ENCODE measurements at regions not wholly inside any gene's neighbourhood (a gene's known extent, or its start where the extent isn't known, plus 50 kb on each side); places are given as distances from the start of the nearest gene placed in this dataset.

- DNase-seq (ENCODE audit: insufficient read length, low spot score), result no peak
- FAIRE-seq, result no peak
Observed at GRCh38 chr14:85401384-85401783, 128.6 kb upstream of the FLRT2 start.

GRCh38 chr14:85402569-85403162 is 127.3 kb upstream of the FLRT2 start:
- no peak for DNase-seq (ENCODE audit: insufficient read length, low spot score)
- FAIRE-seq, result no peak
- no peak for TF ChIP-seq TAF1 (IDR thresholded peaks at IDR 0.05; ENCODE audit: low read depth, low read length)
- no peak for TF ChIP-seq PAX5 (IDR thresholded peaks at IDR 0.05; ENCODE audit: insufficient read depth, low read length, severe bottlenecking)
- TF ChIP-seq POU2F2 (IDR thresholded peaks at IDR 0.05; ENCODE audit: low read depth, low read length), result no peak
- no peak for TF ChIP-seq SPI1 (IDR thresholded peaks at IDR 0.05; ENCODE audit: low read depth, low read length)
- TF ChIP-seq POLR2A (IDR thresholded peaks at IDR 0.05; ENCODE audit: low read depth, low read length), result no peak
- no peak for TF ChIP-seq POLR2AphosphoS5 (IDR thresholded peaks at IDR 0.05; ENCODE audit: low read depth, low read length)

More at GRCh38 chr14:85401384-85401783, 128.6 kb upstream of the FLRT2 start:
- TF ChIP-seq POU2F2 (IDR thresholded peaks at IDR 0.05; ENCODE audit: low read depth, low read length) (no peak), TAF1 (IDR thresholded peaks at IDR 0.05; ENCODE audit: low read depth, low read length) (no peak), POLR2A (IDR thresholded peaks at IDR 0.05; ENCODE audit: low read depth, low read length) (no peak), PAX5 (IDR thresholded peaks at IDR 0.05; ENCODE audit: insufficient read depth, low read length, severe bottlenecking) (no peak), SPI1 (IDR thresholded peaks at IDR 0.05; ENCODE audit: low read depth, low read length) (no peak), POLR2AphosphoS5 (IDR thresholded peaks at IDR 0.05; ENCODE audit: low read depth, low read length) (no peak)

- TF ChIP-seq PAX5 (IDR thresholded peaks at IDR 0.05; ENCODE audit: insufficient read depth, low read length, severe bottlenecking), result no peak
- no peak for TF ChIP-seq TAF1 (IDR thresholded peaks at IDR 0.05; ENCODE audit: low read depth, low read length)
- no peak for TF ChIP-seq POLR2AphosphoS5 (IDR thresholded peaks at IDR 0.05; ENCODE audit: low read depth, low read length)
- TF ChIP-seq POU2F2 (IDR thresholded peaks at IDR 0.05; ENCODE audit: low read depth, low read length), result no peak
- no peak for TF ChIP-seq SPI1 (IDR thresholded peaks at IDR 0.05; ENCODE audit: low read depth, low read length)
- no peak for TF ChIP-seq POLR2A (IDR thresholded peaks at IDR 0.05; ENCODE audit: low read depth, low read length)
- FAIRE-seq, result no peak
- DNase-seq (ENCODE audit: insufficient read length, low spot score), result no peak
Observed at GRCh38 chr14:85409481-85410210, 120.3 kb upstream of the FLRT2 start.

- DNase-seq (ENCODE audit: insufficient read length, low spot score) (no peak), FAIRE-seq (no peak)
- TF ChIP-seq POU2F2 (IDR thresholded peaks at IDR 0.05; ENCODE audit: low read depth, low read length) (no peak), TAF1 (IDR thresholded peaks at IDR 0.05; ENCODE audit: low read depth, low read length) (no peak), SPI1 (IDR thresholded peaks at IDR 0.05; ENCODE audit: low read depth, low read length) (no peak), PAX5 (IDR thresholded peaks at IDR 0.05; ENCODE audit: insufficient read depth, low read length, severe bottlenecking) (no peak)
Observed at GRCh38 chr14:85412756-85413155, 117.2 kb upstream of the FLRT2 start.

- TF ChIP-seq PAX5 (IDR thresholded peaks at IDR 0.05; ENCODE audit: insufficient read depth, low read length, severe bottlenecking) (no peak), TAF1 (IDR thresholded peaks at IDR 0.05; ENCODE audit: low read depth, low read length) (no peak), POLR2AphosphoS5 (IDR thresholded peaks at IDR 0.05; ENCODE audit: low read depth, low read length) (no peak), POLR2A (IDR thresholded peaks at IDR 0.05; ENCODE audit: low read depth, low read length) (no peak), SPI1 (IDR thresholded peaks at IDR 0.05; ENCODE audit: low read depth, low read length) (no peak), POU2F2 (IDR thresholded peaks at IDR 0.05; ENCODE audit: low read depth, low read length) (no peak)
- DNase-seq (ENCODE audit: insufficient read length, low spot score), result no peak
Observed at GRCh38 chr14:85413836-85414526, 116.0 kb upstream of the FLRT2 start.

GRCh38 chr14:85415015-85415712 is 114.8 kb upstream of the FLRT2 start:
- no peak for DNase-seq (ENCODE audit: insufficient read length, low spot score)
- TF ChIP-seq PAX5 (IDR thresholded peaks at IDR 0.05; ENCODE audit: insufficient read depth, low read length, severe bottlenecking) (no peak), TAF1 (IDR thresholded peaks at IDR 0.05; ENCODE audit: low read depth, low read length) (no peak), SPI1 (IDR thresholded peaks at IDR 0.05; ENCODE audit: low read depth, low read length) (no peak), POLR2AphosphoS5 (IDR thresholded peaks at IDR 0.05; ENCODE audit: low read depth, low read length) (no peak), POU2F2 (IDR thresholded peaks at IDR 0.05; ENCODE audit: low read depth, low read length) (no peak), POLR2A (IDR thresholded peaks at IDR 0.05; ENCODE audit: low read depth, low read length) (no peak)
- no peak for FAIRE-seq

More at GRCh38 chr14:85413836-85414526, 116.0 kb upstream of the FLRT2 start:
- no peak for FAIRE-seq

- FAIRE-seq, result no peak
- no peak for DNase-seq (ENCODE audit: insufficient read length, low spot score)
- TF ChIP-seq POU2F2 (IDR thresholded peaks at IDR 0.05; ENCODE audit: low read depth, low read length) (no peak), SPI1 (IDR thresholded peaks at IDR 0.05; ENCODE audit: low read depth, low read length) (no peak), PAX5 (IDR thresholded peaks at IDR 0.05; ENCODE audit: insufficient read depth, low read length, severe bottlenecking) (no peak), POLR2AphosphoS5 (IDR thresholded peaks at IDR 0.05; ENCODE audit: low read depth, low read length) (no peak), TAF1 (IDR thresholded peaks at IDR 0.05; ENCODE audit: low read depth, low read length) (no peak), POLR2A (IDR thresholded peaks at IDR 0.05; ENCODE audit: low read depth, low read length) (no peak)
Observed at GRCh38 chr14:85416771-85417170, 113.2 kb upstream of the FLRT2 start.

- TF ChIP-seq POU2F2 (IDR thresholded peaks at IDR 0.05; ENCODE audit: low read depth, low read length) (no peak), SPI1 (IDR thresholded peaks at IDR 0.05; ENCODE audit: low read depth, low read length) (no peak), POLR2AphosphoS5 (IDR thresholded peaks at IDR 0.05; ENCODE audit: low read depth, low read length) (no peak), PAX5 (IDR thresholded peaks at IDR 0.05; ENCODE audit: insufficient read depth, low read length, severe bottlenecking) (no peak), TAF1 (IDR thresholded peaks at IDR 0.05; ENCODE audit: low read depth, low read length) (no peak), POLR2A (IDR thresholded peaks at IDR 0.05; ENCODE audit: low read depth, low read length) (no peak)
- DNase-seq (ENCODE audit: insufficient read length, low spot score), result no peak
Observed at GRCh38 chr14:85417396-85417795, 112.5 kb upstream of the FLRT2 start.

More at GRCh38 chr14:85417396-85417795, 112.5 kb upstream of the FLRT2 start:
- no peak for FAIRE-seq

All from GM12891 (cell line).